HG03571 (cell line): ENCODE measurements at regions not wholly inside any gene's neighbourhood (a gene's known extent, or its start where the extent isn't known, plus 50 kb on each side); places are given as distances from the start of the nearest gene placed in this dataset.

Experiments
- ATAC-seq: cut with Tn5 transposase; IDR thresholded peaks from one replicate; pipeline ENCODE4 v1.9.1; 2021; ENCODE audit not compliant: unreplicated experiment

- ATAC-seq = no peak
Measured at GRCh38 chr2:67948057-67948456, 114.7 kb downstream of the C1D start.

- ATAC-seq = no peak
Measured at GRCh38 chr2:67948506-67948905, 114.3 kb downstream of the C1D start.

GRCh38 chr2:67950018-67950417, 112.8 kb downstream of the C1D start:
- no peak for ATAC-seq

GRCh38 chr2:67950919-67951318, 111.9 kb downstream of the C1D start:
- no peak for ATAC-seq

- ATAC-seq = peak; percentile 53
Measured at GRCh38 chr2:67952066-67952465, 110.7 kb downstream of the C1D start.

- no peak for ATAC-seq
Measured at GRCh38 chr2:67954093-67954748, 108.6 kb downstream of the C1D start.

GRCh38 chr2:67955748-67956603, 106.8 kb downstream of the C1D start:
- ATAC-seq = no peak

- no peak for ATAC-seq
Measured at GRCh38 chr2:67965246-67965645, 97.6 kb downstream of the C1D start.

- no peak for ATAC-seq
Measured at GRCh38 chr2:67970071-67970470, 92.7 kb downstream of the C1D start.

- ATAC-seq = no peak
Measured at GRCh38 chr2:67970542-67970941, 92.3 kb downstream of the C1D start.

GRCh38 chr2:67974559-67975430, 88.0 kb downstream of the C1D start:
- no peak for ATAC-seq

- no peak for ATAC-seq
Measured at GRCh38 chr2:67977464-67977863, 85.3 kb downstream of the C1D start.

- no peak for ATAC-seq
Measured at GRCh38 chr2:67982956-67983355, 79.8 kb downstream of the C1D start.

GRCh38 chr2:67984600-67984999, 78.2 kb downstream of the C1D start:
- no peak for ATAC-seq

GRCh38 chr2:67985586-67985985, 77.2 kb downstream of the C1D start:
- no peak for ATAC-seq

- no peak for ATAC-seq
Measured at GRCh38 chr2:67986258-67986657, 76.5 kb downstream of the C1D start.
